HuH-7.5 (cell line): ENCODE measurements at regions not wholly inside any gene's neighbourhood (a gene's known extent, or its start where the extent isn't known, plus 50 kb on each side); places are given as distances from the start of the nearest gene placed in this dataset.

ENCODE experiments used
- DNase-seq: peaks from one replicate; pipeline ENCODE4 v3.0.0; 2011; ENCODE audit warnings: low spot score

- DNase-seq, result no peak
Measured at GRCh38 chr6:137734005-137734874, 132.8 kb upstream of the TNFAIP3 start.

GRCh38 chr6:137734875-137735182, 132.2 kb upstream of the TNFAIP3 start:
- no peak for DNase-seq

DNA sequence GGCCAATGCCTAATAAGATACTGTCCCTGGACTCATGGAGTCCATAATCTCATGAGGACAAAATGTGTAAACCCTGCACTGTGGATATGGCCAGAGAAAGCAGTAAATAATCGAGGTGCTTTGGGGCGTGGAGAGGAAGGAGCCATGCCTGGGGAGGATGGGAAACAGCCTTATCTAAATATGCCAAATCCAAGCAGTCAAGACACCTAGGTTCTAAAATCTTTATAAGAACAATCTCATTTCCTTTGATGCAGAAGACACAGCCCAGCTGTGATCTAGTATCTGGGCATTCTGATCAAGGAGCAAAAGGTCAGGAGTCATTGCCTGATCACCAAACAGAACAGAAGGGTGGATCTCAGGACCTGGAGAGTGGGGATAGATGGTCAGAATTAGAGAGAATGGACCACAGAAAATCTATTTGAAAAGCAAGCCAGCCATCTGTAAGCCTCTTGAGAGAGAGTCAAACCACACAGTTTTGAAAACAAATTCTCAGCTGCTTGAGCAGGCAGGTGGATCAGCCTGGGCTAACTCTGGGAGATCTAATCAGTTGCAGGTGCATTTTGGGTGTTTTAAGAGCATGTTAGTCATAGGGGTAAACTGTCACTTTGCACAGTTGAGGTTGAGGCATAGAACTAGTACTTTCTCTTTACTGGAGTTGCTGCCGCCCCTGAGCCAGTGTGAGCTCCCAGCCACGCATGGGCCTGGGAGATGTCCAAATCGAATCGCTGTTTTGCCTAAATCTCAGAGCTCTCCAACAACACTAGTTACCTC, 130.8 kb upstream of the TNFAIP3 start:
- no peak for DNase-seq

- no peak for DNase-seq
Measured at GRCh38 chr6:137736911-137737310, 130.1 kb upstream of the TNFAIP3 start.

- DNase-seq, result no peak
Measured at GRCh38 chr6:137737836-137738596, 129.0 kb upstream of the TNFAIP3 start.

DNA sequence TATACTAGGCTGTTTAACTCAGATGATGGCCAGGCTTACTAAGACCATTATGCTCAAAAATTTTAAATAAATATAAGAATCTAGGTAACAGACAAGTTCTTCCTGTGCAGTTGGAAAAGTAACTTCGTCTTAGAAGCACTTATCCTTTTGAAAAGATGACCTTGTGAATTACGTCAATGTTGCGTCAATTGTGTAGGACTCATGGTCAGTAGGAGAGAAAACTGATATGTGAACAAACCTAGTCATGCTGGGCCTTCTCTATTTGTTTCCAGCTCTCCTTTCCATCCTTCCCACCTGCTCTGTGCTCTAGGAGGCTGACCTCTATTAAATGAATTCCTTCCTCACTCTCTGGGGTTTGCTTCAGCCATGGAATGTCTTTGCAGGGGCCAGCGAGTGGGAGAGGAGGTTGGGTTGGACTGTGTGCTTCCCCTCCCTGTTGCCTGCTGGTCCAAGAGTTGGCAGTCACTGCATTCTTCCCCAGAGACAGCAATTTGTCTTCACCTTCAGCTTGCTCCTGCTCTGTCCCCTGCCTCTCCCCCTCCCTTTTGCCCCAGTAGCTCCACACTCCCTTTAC, 128.0 kb upstream of the TNFAIP3 start:
- no peak for DNase-seq

GRCh38 chr6:137739544-137739943, 127.5 kb upstream of the TNFAIP3 start:
- DNase-seq, result no peak

DNA sequence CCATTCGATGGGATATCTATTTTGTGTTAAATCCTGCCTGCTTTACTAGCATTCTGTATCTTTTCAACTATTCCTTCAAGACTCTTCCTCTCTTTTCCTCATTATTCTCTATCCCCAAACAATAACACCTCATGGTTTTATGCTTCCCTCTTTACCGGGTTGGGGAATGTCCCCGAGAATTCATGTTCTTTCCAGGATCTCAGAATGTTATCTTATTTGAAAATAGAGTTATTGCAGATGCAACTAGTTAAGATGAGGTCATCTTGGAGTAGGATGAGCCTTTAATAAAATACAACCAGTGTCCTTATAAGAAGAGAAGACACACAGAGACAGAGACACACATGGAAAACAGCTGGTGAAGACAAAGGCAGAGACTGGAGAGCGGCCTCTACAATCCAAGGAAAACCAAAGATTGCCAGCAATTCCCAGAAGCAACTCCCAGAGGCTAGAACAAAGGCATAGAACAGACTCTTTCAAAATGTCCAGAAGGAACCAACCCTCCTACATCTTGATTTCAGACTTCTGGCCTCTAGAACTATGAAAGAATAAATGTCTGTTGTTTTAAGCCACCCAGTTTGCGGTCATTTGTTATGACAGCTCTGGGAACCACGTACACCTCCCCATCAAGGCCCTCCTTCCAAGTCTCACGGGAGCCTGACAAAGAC, 126.8 kb upstream of the TNFAIP3 start:
- DNase-seq, result no peak

DNA sequence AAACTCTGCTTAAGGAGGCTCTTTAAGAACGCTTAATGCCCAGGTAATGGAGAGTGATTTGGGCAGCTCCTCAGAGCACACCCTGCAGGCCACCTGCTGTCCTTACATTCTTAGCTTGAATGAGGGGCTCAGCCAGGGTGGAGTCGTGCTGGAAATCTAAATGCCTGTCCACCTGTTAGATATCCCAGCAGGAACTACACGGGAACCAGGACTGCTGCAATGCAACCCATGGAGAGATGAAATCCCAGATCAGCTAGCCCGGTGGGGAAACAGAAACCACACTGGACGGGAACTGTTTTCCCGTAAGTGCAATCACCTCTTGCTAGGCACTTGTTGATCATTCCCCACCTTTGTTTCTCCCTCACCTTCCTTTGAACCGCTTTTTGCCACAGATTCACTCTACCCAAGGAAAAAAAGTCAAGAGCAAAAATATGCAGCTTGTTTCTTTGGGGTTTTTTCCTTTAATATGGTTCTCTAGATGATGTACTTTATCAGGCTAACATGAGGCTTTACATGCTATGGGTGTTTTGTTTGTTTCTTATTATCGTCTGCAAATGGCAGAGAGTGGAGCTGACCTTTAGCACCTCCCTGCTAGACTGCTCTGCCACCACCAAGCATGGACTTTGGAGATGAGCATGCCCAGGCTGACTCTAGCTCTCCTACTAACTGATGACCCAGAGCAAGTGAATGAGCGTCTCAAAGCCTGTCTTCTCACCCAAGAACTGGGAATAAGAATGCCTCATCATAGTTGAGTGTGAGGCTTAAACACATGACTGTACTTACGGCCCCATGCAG, 125.9 kb upstream of the TNFAIP3 start:
- DNase-seq, result no peak

DNA sequence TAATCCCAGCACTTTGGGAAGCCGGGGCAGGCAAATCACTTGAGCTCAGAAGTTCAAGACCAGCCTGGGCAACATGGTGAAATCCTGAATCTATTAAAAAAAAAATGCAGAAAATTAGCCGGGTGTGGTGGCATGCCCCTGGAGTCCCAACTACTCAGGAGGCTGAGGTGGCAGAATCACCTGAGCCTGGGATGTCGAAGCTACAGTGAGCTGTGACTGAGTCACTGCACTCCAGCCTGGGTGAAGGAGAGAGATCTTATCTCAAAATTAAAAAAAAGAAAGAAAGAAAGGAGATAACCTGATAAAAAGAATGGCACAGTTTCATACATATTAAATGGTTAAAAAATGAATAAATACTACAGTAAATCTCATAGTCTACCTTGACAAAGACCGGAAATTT, 123.6 kb upstream of the TNFAIP3 start:
- no peak for DNase-seq

GRCh38 chr6:137744877-137745276, 122.2 kb upstream of the TNFAIP3 start:
- DNase-seq, result no peak

- no peak for DNase-seq
Measured at GRCh38 chr6:137745321-137745720, 121.7 kb upstream of the TNFAIP3 start.

DNA sequence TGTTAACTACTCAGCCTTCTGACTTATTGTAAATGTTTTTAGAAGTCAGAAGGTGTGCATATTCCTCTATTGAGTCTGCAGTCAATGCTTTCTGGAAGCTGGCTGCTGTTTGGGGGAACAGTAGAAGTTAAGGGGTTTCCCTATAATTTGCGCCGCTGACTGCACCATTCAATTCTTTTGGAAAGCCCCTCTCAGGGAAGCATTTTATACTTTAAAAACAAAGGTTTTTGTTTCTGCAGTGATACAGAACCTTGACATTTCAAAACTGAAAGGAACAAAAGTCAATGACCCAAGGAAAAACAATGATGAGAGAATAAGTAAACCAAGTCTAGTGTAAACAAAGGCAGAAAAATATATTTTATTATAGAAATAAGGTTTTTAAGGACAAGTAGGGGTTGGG, 120.8 kb upstream of the TNFAIP3 start:
- no peak for DNase-seq

- DNase-seq, result no peak
Measured at GRCh38 chr6:137749696-137750211, 117.3 kb upstream of the TNFAIP3 start.

DNA sequence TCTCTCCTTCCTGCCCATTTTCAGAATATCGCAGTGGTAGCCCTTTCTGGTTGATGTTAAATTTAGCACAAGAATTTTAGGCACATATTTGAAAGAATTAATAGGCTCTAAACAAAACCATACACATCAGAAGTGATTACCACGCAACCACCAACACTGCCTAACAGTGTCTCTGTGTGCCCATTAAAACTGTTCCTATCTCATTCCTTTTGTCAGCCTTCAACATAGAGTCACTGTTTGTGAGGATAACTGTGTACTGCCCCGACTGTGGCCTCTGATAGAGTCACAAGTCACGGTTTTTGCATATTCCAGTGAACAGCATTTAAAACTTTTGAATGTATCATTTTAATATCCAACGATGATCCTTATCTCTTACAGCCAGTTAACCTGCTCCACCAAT, 116.8 kb upstream of the TNFAIP3 start:
- no peak for DNase-seq

DNA sequence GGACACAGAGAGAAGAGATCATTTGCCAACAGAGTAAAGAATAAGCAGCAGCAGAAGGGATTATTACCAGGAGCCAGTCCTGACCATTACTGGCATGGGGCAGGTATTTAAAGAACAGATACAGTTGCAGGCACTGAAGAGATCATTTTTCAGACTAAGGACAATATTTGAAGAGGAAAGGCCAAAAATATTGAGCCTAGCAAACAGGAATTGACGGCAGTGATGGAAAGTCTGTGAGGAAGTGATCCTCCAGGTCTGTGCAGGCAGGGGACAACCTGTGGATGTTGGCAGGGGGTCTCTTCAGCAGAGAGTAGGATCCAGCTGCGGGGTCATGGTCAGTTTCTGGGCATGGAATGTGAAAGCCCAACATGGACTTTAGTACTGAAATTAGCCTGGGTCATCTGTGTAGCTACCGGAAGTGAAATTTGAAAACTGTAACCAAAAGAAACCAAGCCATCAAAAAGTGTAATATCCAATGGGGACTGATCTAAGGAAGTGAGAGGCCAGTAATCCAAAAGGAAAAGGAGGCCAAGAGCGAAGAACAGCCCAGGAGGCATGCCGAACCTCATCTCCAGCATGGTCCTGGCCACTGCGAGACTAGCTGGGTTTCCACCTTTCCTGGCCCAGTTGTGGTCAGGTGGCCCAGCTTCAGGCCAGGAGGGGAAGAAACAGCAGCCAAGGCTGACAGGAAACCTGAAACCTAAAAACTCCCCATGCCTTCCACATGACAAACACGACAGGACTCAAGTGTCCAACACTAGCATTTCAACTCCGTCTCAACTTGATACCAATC, 115.1 kb upstream of the TNFAIP3 start:
- DNase-seq, result no peak

DNA sequence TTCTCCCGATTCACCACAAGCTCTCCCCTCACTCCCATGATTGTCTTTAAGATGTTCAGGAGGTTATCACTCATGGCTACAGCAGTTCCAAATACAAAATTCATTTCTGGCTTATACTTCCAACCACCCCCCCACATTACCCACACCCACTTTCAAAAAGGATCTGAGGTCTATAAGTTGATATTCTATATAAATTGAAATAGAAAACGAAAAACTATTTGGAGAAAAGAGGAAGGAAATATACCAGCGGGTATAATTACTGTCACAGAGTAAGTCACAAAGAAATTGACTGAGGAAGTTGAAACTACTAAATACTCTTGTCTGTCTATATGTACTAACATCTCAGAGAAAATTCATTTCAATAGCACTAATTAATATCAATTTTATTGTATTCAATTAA, 112.7 kb upstream of the TNFAIP3 start:
- DNase-seq, result no peak

DNA sequence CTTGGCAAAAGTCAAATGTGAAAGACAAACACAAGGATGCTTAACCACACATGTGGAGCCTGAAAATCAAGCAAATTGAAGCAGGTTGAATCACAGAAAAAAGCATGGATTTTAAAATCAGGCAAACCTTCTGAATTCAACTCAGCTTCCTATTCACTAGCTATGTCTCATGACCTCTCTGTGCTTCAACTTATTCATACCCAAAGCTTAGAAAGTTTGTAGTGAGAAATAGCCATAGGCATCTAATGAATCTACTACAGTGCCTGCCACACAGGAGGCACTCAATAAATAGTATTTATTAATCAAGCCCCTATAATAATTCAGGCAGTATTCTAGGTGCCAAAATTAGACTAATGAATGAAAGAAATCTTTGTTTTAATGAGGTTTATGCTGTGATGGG, 112.2 kb upstream of the TNFAIP3 start:
- no peak for DNase-seq

- no peak for DNase-seq
Measured at GRCh38 chr6:137755284-137755683, 111.8 kb upstream of the TNFAIP3 start.

GRCh38 chr6:137756788-137757187, 110.3 kb upstream of the TNFAIP3 start:
- DNase-seq, result no peak
